GM12892 (cell line): ENCODE measurements at regions not wholly inside any gene's neighbourhood (a gene's known extent, or its start where the extent isn't known, plus 50 kb on each side); places are given as distances from the start of the nearest gene placed in this dataset.

Experiments
- POLR2A ChIP-seq: IDR thresholded peaks from 2 replicates; pipeline ENCODE4 v1.6.1; 2011; ENCODE audit warnings: low read depth, low read length, control low read depth
- POLR2AphosphoS5 ChIP-seq: IDR thresholded peaks from 2 replicates; pipeline ENCODE4 v1.6.1; 2011; ENCODE audit warnings: low read depth, low read length, control low read depth
- TAF1 ChIP-seq: IDR thresholded peaks from 2 replicates; pipeline ENCODE4 v1.6.1; 2011; ENCODE audit warnings: low read depth, mild to moderate bottlenecking, control low read depth, low read length, borderline replicate concordance

- TF ChIP-seq POLR2A, result no peak
- no peak for TF ChIP-seq POLR2AphosphoS5
- TF ChIP-seq TAF1, result no peak
These were observed 75.0 kb downstream of the MYCN start for GRCh38 chr2:16015210-16015902.
